IMR-90 (cell line): ENCODE measurements at regions not wholly inside any gene's neighbourhood (a gene's known extent, or its start where the extent isn't known, plus 50 kb on each side); places are given as distances from the start of the nearest gene placed in this dataset.

Experiments
- ATAC-seq: fragments of 200-7000 bp; cut with Tn5 transposase; 2 replicates; pipeline ENCODE4 v1.9.1; 2020; ENCODE audit warnings: low read depth, mild to moderate bottlenecking, moderate library complexity
- BruUV-seq: library from RNA; stranded (reverse); fragments of 400-500 nt; replicated peaks from 2 replicates; lab custom pipeline; 2021; lab: Mats Ljungman, UMichigan
- CTCF ChIA-PET: fragments of 300-600 bp; formaldehyde crosslinking; extraction: SDS; loops from one replicate; lab custom pipeline; 2021; ENCODE audit warnings: antibody characterized with exemption; lab: Yijun Ruan, JAX
- POLR2A ChIA-PET: fragments of 300-600 bp; sonication (Branson Sonifier 250); formaldehyde crosslinking; loops from one replicate; lab custom pipeline; 2022; ENCODE audit warnings: antibody characterized with exemption; ENCODE audit not compliant: unreplicated experiment; lab: Charles Lee
- DNase-seq: peaks from one replicate; pipeline ENCODE4 v3.0.0; 2013
- H2AFZ ChIP-seq: replicated peaks from 2 replicates; pipeline ENCODE3; 2013; ENCODE audit warnings: low read length, mild to moderate bottlenecking; ENCODE audit not compliant: poor library complexity
- H2AK5ac ChIP-seq: 2 replicates; pipeline ENCODE4 v1.6.1; 2013; ENCODE audit warnings: low read depth, low read length, inconsistent platforms
- H2AK9ac ChIP-seq: replicated peaks from 2 replicates; pipeline ENCODE3; 2013; ENCODE audit warnings: mild to moderate bottlenecking, low read depth, low read length, moderate library complexity; ENCODE audit not compliant: poor library complexity
- H2BK120ac ChIP-seq: 2 replicates; pipeline ENCODE4 v1.6.1; 2013; ENCODE audit warnings: low read depth, low read length, inconsistent platforms
- H2BK15ac ChIP-seq: 3 replicates; pipeline ENCODE4 v1.6.1; 2013; ENCODE audit warnings: low read depth, low read length, inconsistent platforms
- H2BK20ac ChIP-seq: 2 replicates; pipeline ENCODE4 v1.6.1; 2013; ENCODE audit warnings: low read depth, mild to moderate bottlenecking, inconsistent platforms, low read length, moderate library complexity
- H2BK5ac ChIP-seq: 2 replicates; pipeline ENCODE4 v1.6.1; 2013; ENCODE audit warnings: mild to moderate bottlenecking, low read depth, low read length, inconsistent platforms; ENCODE audit not compliant: poor library complexity, severe bottlenecking
- H3K14ac ChIP-seq: replicated peaks from 2 replicates; pipeline ENCODE4 v1.6.1; 2013; ENCODE audit warnings: low read depth, low read length, inconsistent platforms
- H3K18ac ChIP-seq: 2 replicates; pipeline ENCODE4 v1.6.1; 2013; ENCODE audit warnings: low read depth, low read length, control low read depth
- H3K23ac ChIP-seq: 2 replicates; pipeline ENCODE4 v1.6.1; 2013; ENCODE audit warnings: low read depth, low read length, inconsistent platforms
- H3K27ac ChIP-seq: 2 replicates; pipeline ENCODE4 v1.5.1; 2013; ENCODE audit warnings: mild to moderate bottlenecking, control low read depth, low read length; ENCODE audit not compliant: insufficient read depth
- H3K27me3 ChIP-seq: 2 replicates; pipeline ENCODE4 v1.6.1; 2013; ENCODE audit warnings: low read length; ENCODE audit not compliant: control insufficient read depth, insufficient read depth
- H3K36me3 ChIP-seq: 2 replicates; pipeline ENCODE4 v1.6.1; 2013; ENCODE audit warnings: low read length, mixed read lengths; ENCODE audit not compliant: control insufficient read depth, insufficient read depth
- H3K4ac ChIP-seq: 2 replicates; pipeline ENCODE4 v1.6.1; 2013; ENCODE audit warnings: low read depth, low read length, inconsistent platforms
- H3K4me1 ChIP-seq: 2 replicates; pipeline ENCODE4 v1.6.1; 2013; ENCODE audit warnings: low read length, mixed read lengths; ENCODE audit not compliant: control insufficient read depth, insufficient read depth
- H3K4me2 ChIP-seq: 2 replicates; pipeline ENCODE4 v1.6.1; 2013; ENCODE audit warnings: low read depth, mild to moderate bottlenecking, control low read depth, low read length, moderate library complexity
- H3K4me3 ChIP-seq: 2 replicates; pipeline ENCODE4 v1.5.1; 2013; ENCODE audit warnings: low read depth, mild to moderate bottlenecking, control low read depth, low read length, moderate library complexity; ENCODE audit not compliant: insufficient read depth
- H3K56ac ChIP-seq: 2 replicates; pipeline ENCODE4 v1.6.1; 2013; ENCODE audit warnings: low read length, inconsistent platforms; ENCODE audit not compliant: insufficient read depth; ENCODE audit errors: extremely low read depth
- H3K79me1 ChIP-seq, 2 experiments: 2 replicates each; pipeline ENCODE4 v1.6.1; 2013; ENCODE audit warnings: low read length in 2 of 2, inconsistent platforms in 1 of 2, low read depth in 1 of 2
- H3K9ac ChIP-seq: 2 replicates; pipeline ENCODE4 v1.6.1; 2013; ENCODE audit warnings: low read depth, low read length, control low read depth
- H3K9me1 ChIP-seq: 2 replicates; pipeline ENCODE4 v1.6.1; 2013; ENCODE audit warnings: low read length, inconsistent platforms; ENCODE audit not compliant: insufficient read depth
- H3K9me3 ChIP-seq: 2 replicates; pipeline ENCODE4 v1.6.1; 2013; ENCODE audit warnings: low read length; ENCODE audit not compliant: control insufficient read depth, insufficient read depth
- H4K20me1 ChIP-seq: 2 replicates; pipeline ENCODE4 v1.6.1; 2013; ENCODE audit warnings: low read length, inconsistent platforms; ENCODE audit not compliant: insufficient read depth
- H4K5ac ChIP-seq: 2 replicates; pipeline ENCODE4 v1.6.1; 2013; ENCODE audit warnings: mild to moderate bottlenecking, low read depth, low read length, control low read depth
- H4K8ac ChIP-seq, 2 experiments: 2 replicates each; pipeline ENCODE4 v1.6.1; 2013; ENCODE audit warnings: low read depth in 2 of 2, low read length in 2 of 2, control low read depth in 1 of 2, inconsistent platforms in 1 of 2
- H4K91ac ChIP-seq: 2 replicates; pipeline ENCODE4 v1.6.1; 2013; ENCODE audit warnings: low read depth, low read length, inconsistent platforms; ENCODE audit not compliant: insufficient read depth
- MAFK ChIP-seq: IDR thresholded peaks from 2 replicates; pipeline ENCODE4 v1.6.1; 2012; ENCODE audit warnings: low read depth, low read length, improper control_type of control experiment
- RAD21 ChIP-seq: IDR thresholded peaks from 2 replicates; pipeline ENCODE4 v1.6.1; 2012; ENCODE audit warnings: low read length, improper control_type of control experiment
- WGBS, 2 experiments: methylation state at CpG; one replicate each; pipeline versions ENCODE4 v1.1.5 to v1.1.7; 2013; ENCODE audit warnings: missing lambda C conversion rate in 2 of 2; ENCODE audit not compliant: insufficient read length in 1 of 2; ENCODE audit errors: extremely low coverage in 2 of 2; 5-methylcytosine and 5-hydroxymethylcytosine counted together
- dilution Hi-C: fragments of 300-500 bp; cut with HindIII; formaldehyde crosslinking; loops from one replicate; pipeline ENCODE4 v1.14.3; 2018; ENCODE audit warnings: low sequenced_read_pairs; ENCODE audit not compliant: unreplicated experiment
- in situ Hi-C: fragments of 300-500 bp; cut with MboI; formaldehyde crosslinking; loops from 3 replicates; pipeline ENCODE4 v1.14.3; 2019; ENCODE audit warnings: low sequenced_read_pairs, inconsistent platforms, mixed read lengths
- intact Hi-C: fragments of 100-400 bp; cut with micrococcal nuclease; formaldehyde crosslinking; loops from 2 replicates; pipeline ENCODE4 v1.10.0; 2022
- TF ChIP-seq, protein P1 (sequence below): fragments of 150-350 bp; IDR thresholded peaks from 2 replicates; pipeline ENCODE4 v1.6.1; 2016; ENCODE audit warnings: low read depth, mild to moderate bottlenecking, low read length, moderate library complexity, borderline replicate concordance

DNA sequence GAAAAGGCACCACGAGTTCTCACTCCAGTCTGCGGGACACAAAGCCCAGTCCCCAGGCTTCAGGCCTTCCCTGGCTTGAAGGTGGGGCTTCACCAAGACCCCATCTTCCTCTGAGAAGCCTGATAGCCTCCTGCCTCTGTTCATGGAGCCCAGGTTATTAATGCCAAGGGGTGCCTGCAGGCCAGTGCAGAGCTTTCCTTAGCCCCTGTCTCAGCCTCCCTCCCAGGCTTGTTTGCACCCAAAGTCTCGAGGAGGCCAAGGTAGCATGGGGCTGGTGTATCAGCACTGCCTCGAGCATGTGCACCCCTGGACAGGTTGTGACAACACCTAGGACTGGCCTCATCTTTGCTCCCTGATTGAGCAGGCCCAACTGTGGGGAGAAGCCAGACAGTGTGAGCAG lies 108.1 kb upstream of the PCDH15 start:
- no peak overlapping the region for H3K9ac ChIP-seq
- H2BK5ac ChIP-seq: no peak overlapping the region
- no peaks in the 10 kb centered on the region for H3K4me1 ChIP-seq
- BruUV-seq: no TSS peak
- no CpG with 5 or more reads among the region's 4 CpGs for WGBS, 2 experiments
- no peaks in the 10 kb centered on the region for H3K36me3 ChIP-seq
- no peak overlapping the region for H3K18ac ChIP-seq
- no peak overlapping the region for H3K4ac ChIP-seq
- ChIA-PET POLR2A (no interaction called here), CTCF (no interaction called here)
- TF ChIP-seq MAFK (no peak), RAD21 (no peak)
- TF ChIP-seq, protein P1, sequence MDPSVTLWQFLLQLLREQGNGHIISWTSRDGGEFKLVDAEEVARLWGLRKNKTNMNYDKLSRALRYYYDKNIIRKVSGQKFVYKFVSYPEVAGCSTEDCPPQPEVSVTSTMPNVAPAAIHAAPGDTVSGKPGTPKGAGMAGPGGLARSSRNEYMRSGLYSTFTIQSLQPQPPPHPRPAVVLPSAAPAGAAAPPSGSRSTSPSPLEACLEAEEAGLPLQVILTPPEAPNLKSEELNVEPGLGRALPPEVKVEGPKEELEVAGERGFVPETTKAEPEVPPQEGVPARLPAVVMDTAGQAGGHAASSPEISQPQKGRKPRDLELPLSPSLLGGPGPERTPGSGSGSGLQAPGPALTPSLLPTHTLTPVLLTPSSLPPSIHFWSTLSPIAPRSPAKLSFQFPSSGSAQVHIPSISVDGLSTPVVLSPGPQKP: no peak
- H3K79me1 ChIP-seq: no peaks in the 10 kb centered on the region
- H2AK9ac ChIP-seq: no peak overlapping the region
- intact Hi-C loops (no loop called here), dilution Hi-C loops (no loop called here), in situ Hi-C loops (no loop called here)
- no peak overlapping the region for H4K8ac ChIP-seq
- no peak overlapping the region for H3K4me2 ChIP-seq
- ATAC-seq (no peak), DNase-seq (no peak)
- H3K14ac ChIP-seq: no peak overlapping the region
- H2BK120ac ChIP-seq: no peak overlapping the region
- no peaks in the 10 kb centered on the region for H3K27me3 ChIP-seq
- peaks cover 13% of the 10 kb centered on the region; the same call in 1 of the 2 replicates for H3K9me3 ChIP-seq
- H2AK5ac ChIP-seq: no peak overlapping the region
- H2AFZ ChIP-seq: no peak overlapping the region
- H3K27ac ChIP-seq: no peak overlapping the region
- H3K9me1 ChIP-seq: no peaks in the 10 kb centered on the region
- no peak overlapping the region for H4K91ac ChIP-seq
- no peak overlapping the region for H2BK20ac ChIP-seq
- no peak overlapping the region for H2BK15ac ChIP-seq
- H3K4me3 ChIP-seq: no peak overlapping the region
- no peaks in the 10 kb centered on the region for H4K20me1 ChIP-seq
- no peak overlapping the region for H3K23ac ChIP-seq
- no peak overlapping the region for H4K5ac ChIP-seq
- H3K56ac ChIP-seq: no peak overlapping the region
